ENCODE measurements at regions not wholly inside any gene's neighbourhood (a gene's known extent, or its start where the extent isn't known, plus 50 kb on each side); places are given as distances from the start of the nearest gene placed in this dataset.
A peak's percentile ranks its signal among the peaks of the same experiment; 100 is the strongest.

- no peaks in the 10 kb centered on the region for H3K9me3 Mint-ChIP-seq
- peaks cover 8% of the 10 kb centered on the region for H3K27me3 Mint-ChIP-seq
- no peak for TF ChIP-seq CTCF (conservative IDR thresholded peaks at IDR 0.05)
- H3K4me3 Mint-ChIP-seq, result no peak overlapping the region
- no peak overlapping the region for H3K27ac Mint-ChIP-seq
- H3K36me3 Mint-ChIP-seq, result no peaks in the 10 kb centered on the region
- no peaks in the 10 kb centered on the region for H3K4me1 Mint-ChIP-seq (ENCODE audit: unreplicated experiment)
- no peak for DNase-seq (ENCODE audit: extremely low spot score, unreplicated experiment)
These were observed 222.3 kb upstream of the MGMT start for GRCh38 chr10:129244757-129245156.

- peaks cover 6% of the 10 kb centered on the region for H3K27me3 Mint-ChIP-seq
- H3K36me3 Mint-ChIP-seq, result no peaks in the 10 kb centered on the region
- H3K4me1 Mint-ChIP-seq (ENCODE audit: unreplicated experiment), result no peaks in the 10 kb centered on the region
- no peak overlapping the region for H3K4me3 Mint-ChIP-seq
- H3K9me3 Mint-ChIP-seq, result no peaks in the 10 kb centered on the region
- no peak overlapping the region for H3K27ac Mint-ChIP-seq
- peak; percentile 33 for TF ChIP-seq CTCF (conservative IDR thresholded peaks at IDR 0.05)
- DNase-seq (ENCODE audit: extremely low spot score, unreplicated experiment), result no peak
These were observed 213.7 kb upstream of the MGMT start for GRCh38 chr10:129253161-129253864.

- H3K4me1 Mint-ChIP-seq (ENCODE audit: unreplicated experiment), result no peaks in the 10 kb centered on the region
- no peaks in the 10 kb centered on the region for H3K9me3 Mint-ChIP-seq
- no peak for TF ChIP-seq CTCF (conservative IDR thresholded peaks at IDR 0.05)
- no peaks in the 10 kb centered on the region for H3K36me3 Mint-ChIP-seq
- no peak for DNase-seq (ENCODE audit: extremely low spot score, unreplicated experiment)
- peaks cover 5% of the 10 kb centered on the region for H3K27me3 Mint-ChIP-seq
- H3K4me3 Mint-ChIP-seq, result no peak overlapping the region
- no peak overlapping the region for H3K27ac Mint-ChIP-seq
These were observed 213.2 kb upstream of the MGMT start for GRCh38 chr10:129253865-129254179.

GRCh38 chr10:129258283-129258923 lies 208.6 kb upstream of the MGMT start:
- DNase-seq (ENCODE audit: extremely low spot score, unreplicated experiment), result no peak
- TF ChIP-seq CTCF (conservative IDR thresholded peaks at IDR 0.05), result no peak
- Mint-ChIP-seq H3K4me3 (no peak overlapping the region), H3K36me3 (no peaks in the 10 kb centered on the region), H3K4me1 (ENCODE audit: unreplicated experiment) (no peaks in the 10 kb centered on the region), H3K27ac (no peak overlapping the region), H3K9me3 (no peaks in the 10 kb centered on the region), H3K27me3 (peaks cover 2% of the 10 kb centered on the region)

- Mint-ChIP-seq H3K9me3 (no peaks in the 10 kb centered on the region), H3K4me1 (ENCODE audit: unreplicated experiment) (no peaks in the 10 kb centered on the region), H3K27me3 (no peaks in the 10 kb centered on the region), H3K27ac (no peak overlapping the region), H3K36me3 (no peaks in the 10 kb centered on the region), H3K4me3 (no peak overlapping the region)
- DNase-seq (ENCODE audit: extremely low spot score, unreplicated experiment), result no peak
- TF ChIP-seq CTCF (conservative IDR thresholded peaks at IDR 0.05), result no peak
These were observed 207.8 kb upstream of the MGMT start for GRCh38 chr10:129259128-129259815.

All from type B pancreatic cell (in vitro differentiated cells).